Mesenchymal stem cell (in vitro differentiated cells and primary cell): ENCODE measurements at regions not wholly inside any gene's neighbourhood (a gene's known extent, or its start where the extent isn't known, plus 50 kb on each side); places are given as distances from the start of the nearest gene placed in this dataset.

Source experiments
- DNase-seq: peaks from one replicate; pipeline ENCODE4 v3.0.0-alpha.2; 2013
- H2AFZ ChIP-seq: one replicate; pipeline ENCODE4 v1.6.1; 2013; ENCODE audit warnings: low read depth, mild to moderate bottlenecking, control low read depth, inconsistent platforms, low read length, moderate library complexity
- H2AK5ac ChIP-seq: 2 replicates; pipeline ENCODE4 v1.6.1; 2013; ENCODE audit warnings: low read length, moderate library complexity, mild to moderate bottlenecking, inconsistent platforms; ENCODE audit not compliant: severe bottlenecking
- H2BK120ac ChIP-seq: one replicate; pipeline ENCODE4 v1.6.1; 2013; ENCODE audit warnings: low read depth, mild to moderate bottlenecking, inconsistent platforms, low read length, moderate library complexity
- H2BK12ac ChIP-seq, 2 experiments: one replicate each; pipeline ENCODE4 v1.6.1; 2013; ENCODE audit warnings: inconsistent platforms in 2 of 2, low read length in 2 of 2, mild to moderate bottlenecking in 2 of 2, moderate library complexity in 2 of 2, control low read depth in 1 of 2
- H2BK15ac ChIP-seq: one replicate; pipeline ENCODE4 v1.6.1; 2013; ENCODE audit warnings: mild to moderate bottlenecking, low read depth, inconsistent platforms; ENCODE audit not compliant: poor library complexity, severe bottlenecking
- H2BK5ac ChIP-seq: 2 replicates; pipeline ENCODE4 v1.6.1; 2013; ENCODE audit warnings: low read depth, mild to moderate bottlenecking, low read length, control low read depth, inconsistent platforms; ENCODE audit not compliant: poor library complexity, severe bottlenecking
- H3K14ac ChIP-seq, 2 experiments: one replicate each; pipeline ENCODE4 v1.6.1; 2013; ENCODE audit warnings: inconsistent platforms in 2 of 2, low read length in 2 of 2, control low read depth in 1 of 2, mild to moderate bottlenecking in 1 of 2, moderate library complexity in 1 of 2
- H3K18ac ChIP-seq, 2 experiments: one replicate each; pipeline ENCODE4 v1.6.1; 2013; ENCODE audit warnings: inconsistent platforms in 2 of 2, low read length in 2 of 2, control low read depth in 1 of 2, low read depth in 1 of 2, mild to moderate bottlenecking in 1 of 2
- H3K23ac ChIP-seq, 2 experiments: one replicate each; pipeline ENCODE4 v1.6.1; 2013; ENCODE audit warnings: inconsistent platforms in 2 of 2, low read length in 2 of 2, mild to moderate bottlenecking in 2 of 2, moderate library complexity in 2 of 2, control low read depth in 1 of 2
- H3K27ac ChIP-seq: 2 replicates; pipeline ENCODE4 v1.5.1; 2013; ENCODE audit warnings: mild to moderate bottlenecking, moderate library complexity, low read length, control low read depth, inconsistent platforms; ENCODE audit not compliant: poor library complexity, severe bottlenecking
- H3K27me3 ChIP-seq, 2 experiments: 2 replicates each; pipeline versions ENCODE4 v1.6.1 to v1.7.0; 2013; ENCODE audit warnings: low read length in 2 of 2, mild to moderate bottlenecking in 2 of 2, moderate library complexity in 2 of 2, control low read depth in 1 of 2, inconsistent platforms in 1 of 2; ENCODE audit not compliant: control insufficient read depth in 1 of 2, insufficient read depth in 1 of 2
- H3K36me3 ChIP-seq, 2 experiments: 2 replicates each; pipeline versions ENCODE4 v1.6.1 to v1.7.0; 2013; ENCODE audit warnings: low read length in 2 of 2, control low read depth in 1 of 2, inconsistent platforms in 1 of 2, low read depth in 1 of 2, mild to moderate bottlenecking in 1 of 2; ENCODE audit not compliant: insufficient read depth in 2 of 2, control insufficient read depth in 1 of 2
- H3K4ac ChIP-seq, 2 experiments: one replicate each; pipeline ENCODE4 v1.6.1; 2013; ENCODE audit warnings: inconsistent platforms in 2 of 2, low read length in 2 of 2, mild to moderate bottlenecking in 2 of 2, moderate library complexity in 2 of 2, control low read depth in 1 of 2, low read depth in 1 of 2
- H3K4me1 ChIP-seq: 2 replicates; pipeline ENCODE4 v1.6.1; 2013; ENCODE audit warnings: low read depth, low read length, control low read depth; ENCODE audit not compliant: control insufficient read depth, insufficient read depth
- H3K4me2 ChIP-seq: 2 replicates; pipeline ENCODE4 v1.6.1; 2013; ENCODE audit warnings: low read length, mild to moderate bottlenecking, inconsistent platforms; ENCODE audit not compliant: poor library complexity, severe bottlenecking
- H3K4me3 ChIP-seq, 2 experiments: 2 replicates each; pipeline versions ENCODE4 v1.5.1 to v1.7.0; 2013; ENCODE audit warnings: low read length in 2 of 2, mild to moderate bottlenecking in 2 of 2, control low read depth in 1 of 2, low read depth in 1 of 2; ENCODE audit not compliant: insufficient read depth in 1 of 2
- H3K79me1 ChIP-seq: replicated peaks from 2 replicates; pipeline ENCODE4 v1.6.1; 2013; ENCODE audit warnings: mild to moderate bottlenecking, control low read depth, low read length, inconsistent platforms; ENCODE audit not compliant: poor library complexity, severe bottlenecking
- H3K9ac ChIP-seq: 2 replicates; pipeline ENCODE4 v1.7.0; 2013; ENCODE audit warnings: mild to moderate bottlenecking, low read length, moderate library complexity
- H3K9me3 ChIP-seq: 2 replicates; pipeline ENCODE4 v1.7.0; 2013; ENCODE audit warnings: mild to moderate bottlenecking, low read length; ENCODE audit not compliant: control insufficient read depth
- H4K8ac ChIP-seq: one replicate; pipeline ENCODE4 v1.6.1; 2013; ENCODE audit warnings: inconsistent platforms, mild to moderate bottlenecking, low read length, moderate library complexity
- H4K91ac ChIP-seq: one replicate; pipeline ENCODE4 v1.6.1; 2013; ENCODE audit warnings: mild to moderate bottlenecking, low read length, inconsistent platforms
- WGBS: methylation state at CpG from one replicate; pipeline ENCODE4 v1.1.7; 2013; ENCODE audit warnings: mixed read lengths; 5-methylcytosine and 5-hydroxymethylcytosine counted together

- Histone ChIP-seq H4K8ac (no peak overlapping the region), H2AFZ (no peak overlapping the region), H3K4me1 (peaks cover 3% of the 10 kb centered on the region), H3K36me3 (no peaks in the 10 kb centered on the region), H3K79me1 (no peaks in the 10 kb centered on the region), H3K14ac (no peak overlapping the region), H3K27me3 (no peaks in the 10 kb centered on the region), H4K91ac (no peak overlapping the region), H2BK120ac (no peak overlapping the region), H3K4me3 (no peak overlapping the region), H2BK15ac (no peak overlapping the region), H3K9me3 (no peaks in the 10 kb centered on the region), H3K4me2 (no peak overlapping the region), H2AK5ac (no peak overlapping the region), H2BK12ac (no peak overlapping the region), H3K27ac (no peak overlapping the region), H3K9ac (no peak overlapping the region), H3K4ac (no peak overlapping the region), H3K18ac (no peak overlapping the region), H3K23ac (no peak overlapping the region), H2BK5ac (no peak overlapping the region)
- WGBS = 0% methylated on average over 1 of the region's 3 CpGs
- DNase-seq = no peak
Measured at GRCh38 chr4:24003496-24003895, 113.6 kb upstream of the PPARGC1A start.

GRCh38 chr4:24002330-24002966 lies 112.6 kb upstream of the PPARGC1A start:
- H3K27ac ChIP-seq = no peak overlapping the region
- H3K4me2 ChIP-seq = no peak overlapping the region
- no peak overlapping the region for H2AK5ac ChIP-seq
- no peak overlapping the region for H2BK15ac ChIP-seq
- H2BK120ac ChIP-seq = no peak overlapping the region
- H2BK12ac ChIP-seq = no peak overlapping the region
- H3K36me3 ChIP-seq = no peaks in the 10 kb centered on the region
- H4K91ac ChIP-seq = no peak overlapping the region
- no peak overlapping the region for H3K9ac ChIP-seq
- H3K23ac ChIP-seq = no peak overlapping the region
- no peaks in the 10 kb centered on the region for H3K27me3 ChIP-seq
- H2BK5ac ChIP-seq = no peak overlapping the region
- no peak overlapping the region for H3K14ac ChIP-seq
- DNase-seq = no peak
- no peak overlapping the region for H3K4ac ChIP-seq
- H3K18ac ChIP-seq = no peak overlapping the region
- H3K79me1 ChIP-seq = no peaks in the 10 kb centered on the region
- no peak overlapping the region for H4K8ac ChIP-seq
- WGBS = 90% methylated on average over 7 of the region's 7 CpGs
- no peaks in the 10 kb centered on the region for H3K9me3 ChIP-seq
- H2AFZ ChIP-seq = no peak overlapping the region
- H3K4me3 ChIP-seq = no peak overlapping the region
- H3K4me1 ChIP-seq = peaks cover 3% of the 10 kb centered on the region

DNA sequence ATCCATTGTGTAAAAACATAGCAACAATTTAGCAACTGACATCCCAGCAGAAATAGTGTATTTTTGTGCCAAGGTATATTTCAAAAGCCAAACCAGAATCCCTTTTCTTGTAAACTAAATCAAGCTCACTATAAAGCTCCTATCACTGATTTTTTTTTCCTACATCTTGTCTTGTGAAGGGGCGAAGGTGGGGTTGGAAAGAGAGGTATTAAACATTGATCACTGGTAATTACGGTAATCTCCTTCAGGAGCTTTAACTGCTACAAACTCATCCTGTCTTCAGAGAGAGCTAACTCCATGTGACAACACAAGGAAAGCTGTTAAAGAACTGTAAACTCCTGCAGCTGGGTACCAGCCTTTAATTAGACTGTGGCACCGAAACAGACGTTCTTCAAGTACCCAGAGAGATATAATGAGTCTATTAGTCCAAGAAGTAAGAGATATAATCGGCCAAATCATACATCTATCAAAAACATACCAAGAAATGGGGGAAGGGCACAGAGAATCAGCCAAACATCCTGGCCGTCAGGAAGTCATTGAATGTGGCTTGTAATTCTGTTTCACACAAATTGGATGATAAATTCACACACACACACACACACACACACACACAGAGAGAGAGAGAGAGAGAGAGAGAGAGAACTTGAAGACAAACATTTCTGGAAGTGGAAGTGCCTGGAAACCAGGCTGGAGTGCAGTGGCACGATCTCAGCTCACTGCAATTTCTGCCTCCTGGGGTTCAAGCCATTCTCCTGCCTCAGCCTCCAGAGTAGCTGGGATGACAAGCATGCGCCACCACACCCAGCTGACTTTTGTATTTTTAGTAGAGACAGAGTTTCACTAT lies 111.9 kb upstream of the PPARGC1A start:
- WGBS = 78% methylated on average over 3 of the region's 8 CpGs
- H3K23ac ChIP-seq = no peak overlapping the region
- no peak overlapping the region for H4K8ac ChIP-seq

GRCh38 chr4:24000470-24000831 lies 110.6 kb upstream of the PPARGC1A start:
- Histone ChIP-seq H3K4me1 (peaks cover 3% of the 10 kb centered on the region), H3K18ac (no peak overlapping the region), H4K8ac (no peak overlapping the region), H3K23ac (no peak overlapping the region), H2AFZ (no peak overlapping the region), H3K4ac (no peak overlapping the region), H3K9me3 (no peaks in the 10 kb centered on the region), H2BK12ac (no peak overlapping the region), H3K4me3 (no peak overlapping the region), H2AK5ac (no peak overlapping the region), H3K36me3 (no peaks in the 10 kb centered on the region), H3K14ac (no peak overlapping the region), H4K91ac (no peak overlapping the region), H3K4me2 (no peak overlapping the region), H2BK120ac (no peak overlapping the region), H3K9ac (no peak overlapping the region), H3K27ac (no peak overlapping the region), H2BK5ac (no peak overlapping the region), H3K27me3 (no peaks in the 10 kb centered on the region), H3K79me1 (no peaks in the 10 kb centered on the region), H2BK15ac (no peak overlapping the region)
- no peak for DNase-seq
- 100% methylated on average over 1 of the region's 3 CpGs for WGBS

More for the DNA sequence above, 111.9 kb upstream of the PPARGC1A start:
- no peak overlapping the region for H2BK15ac ChIP-seq
- H3K9me3 ChIP-seq = no peaks in the 10 kb centered on the region
- H3K4me1 ChIP-seq = peaks cover 3% of the 10 kb centered on the region
- H2AFZ ChIP-seq = no peak overlapping the region
- peak overlapping the region in 1 of 2 experiments; percentile 77 for H3K14ac ChIP-seq
- no peak overlapping the region for H2BK12ac ChIP-seq
- H3K27ac ChIP-seq = no peak overlapping the region
- no peak overlapping the region for H3K4me2 ChIP-seq
- H4K91ac ChIP-seq = no peak overlapping the region
- H3K27me3 ChIP-seq = no peaks in the 10 kb centered on the region
- H2BK5ac ChIP-seq = no peak overlapping the region
- H3K9ac ChIP-seq = no peak overlapping the region
- H2BK120ac ChIP-seq = no peak overlapping the region
- H3K18ac ChIP-seq = no peak overlapping the region
- no peaks in the 10 kb centered on the region for H3K36me3 ChIP-seq
- H3K79me1 ChIP-seq = no peaks in the 10 kb centered on the region
- no peak overlapping the region for H2AK5ac ChIP-seq
- no peak overlapping the region for H3K4ac ChIP-seq
- no peak for DNase-seq
- H3K4me3 ChIP-seq = no peak overlapping the region
